GM18498 (cell line): ENCODE measurements at regions not wholly inside any gene's neighbourhood (a gene's known extent, or its start where the extent isn't known, plus 50 kb on each side); places are given as distances from the start of the nearest gene placed in this dataset.
"Not testable (repeated sequence)": the region's sequence is repeated elsewhere in the genome, so short reads cannot be mapped to it uniquely, and the experiment has no call there.

Source experiments
- ATAC-seq: cut with Tn5 transposase; IDR thresholded peaks from one replicate; pipeline ENCODE4 v1.9.1; 2021; ENCODE audit warnings: mild to moderate bottlenecking, moderate library complexity; ENCODE audit not compliant: unreplicated experiment

DNA sequence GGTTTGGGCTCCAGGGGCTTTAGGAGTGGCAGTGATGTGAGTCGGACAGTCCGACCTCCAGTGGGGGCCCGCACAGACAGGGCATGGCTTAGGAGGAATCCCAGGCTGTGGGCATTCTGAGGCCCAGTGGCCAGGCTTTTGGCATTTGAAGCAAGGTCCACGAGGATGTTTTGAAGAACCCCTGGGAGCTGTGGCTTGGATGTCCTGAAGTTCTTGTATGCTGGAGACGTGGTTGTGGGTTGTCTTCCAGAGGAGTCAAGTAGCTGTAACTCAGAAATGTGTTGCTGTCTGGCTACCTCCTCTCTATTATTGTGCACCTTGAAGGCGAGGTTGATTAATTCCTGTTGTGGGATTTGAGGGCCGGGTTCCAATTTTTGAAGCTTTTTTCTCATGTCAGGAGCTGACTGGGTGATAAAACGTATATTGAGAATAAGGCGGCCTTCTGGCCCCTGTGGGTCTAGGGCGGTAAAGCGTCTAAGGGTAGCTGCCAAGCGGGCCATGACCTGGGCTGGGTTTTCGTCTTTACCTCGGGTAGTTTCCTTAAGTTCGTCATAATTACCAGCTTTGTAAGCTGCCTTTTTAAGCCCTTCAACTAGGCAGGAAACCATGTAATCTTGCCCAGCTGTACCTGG is 67.3 kb upstream of the EZR start:
- not testable (repeated sequence) for ATAC-seq

DNA sequence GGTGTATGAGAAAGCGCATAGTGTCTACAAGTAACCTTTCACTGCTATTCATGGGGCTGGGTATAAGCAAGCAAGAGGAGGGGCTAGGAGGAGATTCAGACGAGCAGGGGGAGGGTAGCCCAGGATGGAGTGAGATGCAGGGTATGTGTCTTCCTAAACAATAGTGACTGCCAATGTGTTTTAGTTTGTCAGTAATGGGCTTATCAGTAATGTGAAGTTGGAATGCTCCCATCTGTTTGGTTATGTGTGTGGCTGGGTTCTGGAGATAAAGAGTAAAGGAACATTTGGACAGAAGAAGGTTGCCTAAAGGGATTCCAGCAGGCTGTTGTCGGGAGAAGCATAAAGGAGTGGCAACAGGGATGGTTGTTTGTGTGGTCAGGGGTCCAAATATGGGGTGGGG is 62.7 kb upstream of the EZR start:
- not testable (repeated sequence) for ATAC-seq

DNA sequence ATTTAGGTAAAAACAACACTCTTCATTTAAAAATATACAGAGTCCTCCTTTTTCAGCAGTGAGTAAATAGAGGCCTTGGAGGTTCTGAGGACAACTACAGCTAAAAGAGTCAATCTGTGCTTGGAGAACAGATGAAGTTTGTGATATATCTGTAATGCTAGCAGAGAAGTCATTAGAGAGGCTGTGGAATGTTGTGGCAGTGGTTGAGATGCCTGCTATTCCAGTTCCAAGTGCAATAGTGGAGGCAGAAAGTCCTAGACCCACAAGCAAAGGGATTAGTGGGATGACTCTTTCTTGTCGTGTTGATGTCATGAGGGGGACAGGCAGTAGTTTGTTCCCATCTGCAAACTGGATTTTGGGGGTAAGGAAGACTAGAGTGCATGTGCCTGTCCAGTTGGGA is 62.1 kb upstream of the EZR start:
- not testable (repeated sequence) for ATAC-seq

DNA sequence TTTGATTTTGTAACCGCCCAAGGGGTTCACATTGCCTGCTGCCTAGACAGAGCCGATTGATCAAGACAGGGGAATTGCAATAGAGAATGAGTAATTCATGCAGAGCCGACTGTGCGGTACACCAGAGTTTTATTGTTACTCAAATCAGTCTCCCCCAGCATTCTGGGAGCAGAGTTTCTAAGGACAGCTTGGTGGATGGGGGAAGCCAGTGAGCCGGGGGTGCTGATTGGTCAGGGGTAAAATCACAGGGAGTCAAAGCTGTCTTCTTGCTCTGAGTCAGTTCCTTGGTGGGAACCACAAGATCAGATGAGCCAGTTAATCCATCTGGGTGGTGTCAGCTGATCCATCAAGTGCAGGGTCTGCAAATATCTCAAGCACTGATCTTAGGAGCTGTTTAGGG is 60.0 kb upstream of the EZR start:
- no peak for ATAC-seq

DNA sequence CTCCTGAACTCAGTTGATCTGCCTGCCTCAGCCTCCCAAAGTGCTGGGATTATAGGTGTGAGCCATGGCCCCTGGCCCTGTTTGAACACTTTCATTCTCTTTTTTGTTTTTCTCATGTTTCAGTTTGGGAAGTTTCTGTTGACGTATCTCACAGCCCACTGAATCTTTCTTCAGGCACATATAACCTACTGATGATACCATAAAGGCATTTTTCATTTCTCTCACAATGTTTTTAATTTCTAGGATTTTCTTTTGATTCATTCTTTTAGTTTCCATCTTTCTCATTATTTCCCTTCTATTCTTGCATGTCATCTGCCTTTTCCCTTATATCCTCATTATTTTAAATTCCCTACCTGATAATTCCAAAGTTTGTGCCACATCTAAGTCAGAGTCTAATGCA is 58.5 kb upstream of the EZR start:
- ATAC-seq, result no peak

DNA sequence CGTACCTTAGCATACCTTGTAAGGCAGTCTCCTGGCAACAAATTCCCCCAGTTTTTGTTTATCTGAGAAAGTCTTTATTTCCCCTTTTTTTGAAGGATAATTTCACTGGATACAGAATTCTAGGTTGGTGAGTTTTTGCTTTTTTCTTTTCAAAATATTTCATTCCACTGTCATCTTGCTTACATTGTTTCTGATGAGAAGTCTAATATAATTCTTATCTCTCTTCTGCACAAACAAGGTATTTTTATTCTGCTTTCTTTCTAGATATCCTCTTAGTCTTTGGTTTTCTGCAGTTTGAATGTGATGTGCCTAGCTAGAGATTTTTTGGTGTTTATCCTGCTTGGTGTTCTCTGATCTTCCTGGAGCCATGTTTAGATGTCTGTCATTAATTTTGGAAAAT is 57.7 kb upstream of the EZR start:
- no peak for ATAC-seq

DNA sequence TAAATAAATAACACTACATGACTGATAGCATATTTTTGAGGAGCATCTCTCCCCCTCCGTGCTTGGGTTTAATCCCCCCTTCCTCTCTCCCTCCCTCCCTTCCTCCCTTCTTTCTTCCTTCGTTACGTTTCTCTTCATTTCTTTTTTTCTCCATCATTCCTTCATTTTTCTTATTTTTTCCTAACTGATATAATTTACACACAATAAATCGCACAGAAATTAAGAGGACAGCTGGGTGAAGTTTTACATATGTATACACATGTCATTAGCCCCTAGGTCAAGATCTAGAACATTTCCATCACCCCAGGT is 51.4 kb upstream of the EZR start:
- no peak for ATAC-seq

DNA sequence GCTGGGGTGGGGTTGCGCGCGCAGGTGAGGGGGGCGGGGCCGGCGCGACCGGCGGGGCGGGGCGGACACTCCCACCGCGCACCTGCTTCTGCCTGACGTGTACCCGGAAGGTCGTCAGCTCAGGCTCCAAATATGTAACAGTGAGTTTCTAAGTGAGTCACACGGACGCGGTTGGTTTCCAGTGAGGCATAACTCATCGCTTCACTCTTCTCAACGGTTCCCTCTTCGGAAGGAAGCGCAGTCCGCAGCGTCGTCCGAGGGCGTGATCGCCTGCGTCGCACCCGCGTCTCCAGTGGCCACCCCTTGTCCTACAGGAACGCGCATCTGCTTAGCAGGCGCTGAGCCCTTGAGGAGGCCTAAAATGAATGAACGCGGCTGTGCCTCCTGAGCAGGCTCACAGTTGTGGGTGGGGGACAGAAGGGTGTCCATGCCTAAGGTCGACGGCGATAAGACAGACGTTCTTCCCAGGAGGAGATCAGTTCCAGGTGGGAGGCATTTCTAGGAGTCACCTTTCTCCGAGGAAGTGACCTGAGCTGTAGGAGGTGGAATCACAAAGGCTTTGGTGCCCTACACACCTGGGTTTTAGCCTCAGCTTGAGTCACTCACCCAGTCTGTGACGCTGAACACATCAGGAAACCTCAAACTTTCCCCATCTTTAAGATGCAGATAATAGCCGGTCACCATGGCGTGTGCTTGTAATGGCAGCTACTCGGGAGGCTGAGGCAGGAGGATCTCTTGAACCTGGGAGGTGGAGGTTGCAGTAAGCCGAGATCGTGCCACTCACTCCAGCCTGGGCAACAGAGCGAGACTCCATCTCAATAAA is 50.9 kb upstream of the EZR start:
- peak; percentile 95 for ATAC-seq

DNA sequence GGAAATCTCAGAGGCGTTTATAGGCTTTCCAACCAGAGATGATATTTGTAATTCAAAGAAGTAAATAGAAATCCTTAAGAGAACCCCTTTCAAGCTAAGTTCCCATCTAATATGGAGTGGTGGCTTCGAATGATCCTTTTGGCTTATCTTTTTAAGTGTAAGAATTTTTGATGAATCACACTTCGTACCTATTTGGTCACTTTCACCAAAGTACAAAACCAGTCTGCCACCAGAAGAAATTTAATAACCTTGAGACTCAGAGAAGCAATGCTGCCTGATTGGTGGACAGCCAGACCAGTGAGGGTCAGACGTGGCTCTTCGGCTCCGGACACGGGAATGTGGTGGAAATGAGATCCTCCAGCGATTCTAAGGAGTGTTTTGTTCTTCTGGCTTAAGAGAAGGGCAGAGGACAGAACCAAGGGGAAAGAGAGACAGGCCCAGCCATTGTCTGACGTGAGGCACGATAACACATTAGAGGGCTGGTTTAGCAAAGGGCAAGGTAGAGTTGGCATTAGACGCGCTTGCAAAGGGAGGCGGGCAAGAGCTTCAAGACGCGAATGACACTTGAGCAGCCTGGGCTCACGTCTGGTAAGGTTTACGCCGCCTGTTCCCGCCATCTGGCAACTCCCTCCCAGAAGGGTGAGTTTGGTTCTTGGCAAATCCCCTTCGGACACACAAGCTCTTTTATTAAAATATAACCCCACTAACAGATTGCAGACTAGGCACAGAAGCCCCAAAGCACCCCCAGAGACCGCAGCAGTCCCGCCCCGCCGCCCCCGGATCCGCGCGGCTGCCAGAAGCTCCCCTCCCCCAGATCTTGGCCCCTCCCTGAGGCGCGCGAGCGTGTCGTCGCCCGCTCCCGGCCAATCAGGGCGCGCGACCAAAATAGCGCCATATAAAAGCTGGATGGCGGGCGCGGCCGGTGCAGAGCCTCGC is 50.0 kb upstream of the EZR start:
- ATAC-seq, result peak; percentile 80
